HG02642 (cell line): ENCODE measurements at regions not wholly inside any gene's neighbourhood (a gene's known extent, or its start where the extent isn't known, plus 50 kb on each side); places are given as distances from the start of the nearest gene placed in this dataset.
"Not testable (repeated sequence)": the region's sequence is repeated elsewhere in the genome, so short reads cannot be mapped to it uniquely, and the experiment has no call there.

Experiments
- ATAC-seq: cut with Tn5 transposase; IDR thresholded peaks from one replicate; pipeline ENCODE4 v1.9.1; 2021; ENCODE audit warnings: mild to moderate bottlenecking; ENCODE audit not compliant: unreplicated experiment, poor library complexity

GRCh38 chr7:119879835-119880234 is 393.1 kb upstream of the KCND2 start:
- no peak for ATAC-seq

- no peak for ATAC-seq
Observed at GRCh38 chr7:119886007-119886406, 387.0 kb upstream of the KCND2 start.

GRCh38 chr7:119886525-119886924 is 386.4 kb upstream of the KCND2 start:
- ATAC-seq: not testable (repeated sequence)

GRCh38 chr7:119888251-119888650 is 384.7 kb upstream of the KCND2 start:
- ATAC-seq: no peak

- no peak for ATAC-seq
Observed at GRCh38 chr7:119890631-119891030, 382.3 kb upstream of the KCND2 start.

- no peak for ATAC-seq
Observed at GRCh38 chr7:119895320-119895719, 377.7 kb upstream of the KCND2 start.

- ATAC-seq: no peak
Observed at GRCh38 chr7:119896386-119896785, 376.6 kb upstream of the KCND2 start.

GRCh38 chr7:119900996-119901672 is 371.8 kb upstream of the KCND2 start:
- no peak for ATAC-seq

- no peak for ATAC-seq
Observed at GRCh38 chr7:119903085-119903484, 369.9 kb upstream of the KCND2 start.

- ATAC-seq: no peak
Observed at GRCh38 chr7:119905495-119905894, 367.5 kb upstream of the KCND2 start.

GRCh38 chr7:119908948-119909347 is 364.0 kb upstream of the KCND2 start:
- ATAC-seq: no peak

GRCh38 chr7:119914119-119914518 is 358.9 kb upstream of the KCND2 start:
- ATAC-seq: not testable (repeated sequence)

GRCh38 chr7:119916501-119916900 is 356.5 kb upstream of the KCND2 start:
- ATAC-seq: no peak

- no peak for ATAC-seq
Observed at GRCh38 chr7:119918185-119918584, 354.8 kb upstream of the KCND2 start.

GRCh38 chr7:119919986-119920385 is 353.0 kb upstream of the KCND2 start:
- ATAC-seq: no peak

- no peak for ATAC-seq
Observed at GRCh38 chr7:119925581-119926289, 347.2 kb upstream of the KCND2 start.

- no peak for ATAC-seq
Observed at GRCh38 chr7:119929891-119930290, 343.1 kb upstream of the KCND2 start.

- no peak for ATAC-seq
Observed at GRCh38 chr7:119931230-119931824, 341.6 kb upstream of the KCND2 start.

- no peak for ATAC-seq
Observed at GRCh38 chr7:119935418-119936025, 337.5 kb upstream of the KCND2 start.

GRCh38 chr7:119936836-119937235 is 336.1 kb upstream of the KCND2 start:
- ATAC-seq: no peak

- no peak for ATAC-seq
Observed at GRCh38 chr7:119937745-119938144, 335.2 kb upstream of the KCND2 start.
